Lower leg skin (tissue), 4 donors: ENCODE measurements at regions not wholly inside any gene's neighbourhood (a gene's known extent, or its start where the extent isn't known, plus 50 kb on each side); places are given as distances from the start of the nearest gene placed in this dataset.

Experiments used
- DNase-seq, 2 donors: peaks; one replicate each; pipeline ENCODE4 v3.0.0-alpha.2; 2019; ENCODE audit warnings: low spot score in 2 of 2
- H3K4me3 ChIP-seq: fragments of 200-600 bp; sonication (generic); 2 replicates; pipeline ENCODE4 v1.5.1; 2017; ENCODE audit warnings: mild to moderate bottlenecking, low read depth; ENCODE audit not compliant: poor library complexity, severe bottlenecking
- POLR2A ChIP-seq, 2 donors: fragments of 450-650 bp; IDR thresholded peaks; one replicate each; pipeline ENCODE4 v1.6.1; 2016 to 2017; ENCODE audit warnings: antibody characterized with exemption in 2 of 2, mild to moderate bottlenecking in 1 of 2, moderate library complexity in 1 of 2
- WGBS, 2 donors: methylation state at CpG; one replicate each; pipeline ENCODE4 v1.1.5; 2018; 5-methylcytosine and 5-hydroxymethylcytosine counted together
- intact Hi-C: fragments of 100-400 bp; cut with DNase I; formaldehyde crosslinking; loops from one replicate; pipeline ENCODE4 v1.15.0; 2023; ENCODE audit warnings: low total_unique reads
- TF ChIP-seq, protein P1 (sequence below), 3 donors: fragments of 450-650 bp; IDR thresholded peaks; one replicate each; pipeline ENCODE4 v1.5.1; 2016; ENCODE audit warnings: antibody characterized with exemption in 3 of 3, mild to moderate bottlenecking in 3 of 3, moderate library complexity in 2 of 3

DNA sequence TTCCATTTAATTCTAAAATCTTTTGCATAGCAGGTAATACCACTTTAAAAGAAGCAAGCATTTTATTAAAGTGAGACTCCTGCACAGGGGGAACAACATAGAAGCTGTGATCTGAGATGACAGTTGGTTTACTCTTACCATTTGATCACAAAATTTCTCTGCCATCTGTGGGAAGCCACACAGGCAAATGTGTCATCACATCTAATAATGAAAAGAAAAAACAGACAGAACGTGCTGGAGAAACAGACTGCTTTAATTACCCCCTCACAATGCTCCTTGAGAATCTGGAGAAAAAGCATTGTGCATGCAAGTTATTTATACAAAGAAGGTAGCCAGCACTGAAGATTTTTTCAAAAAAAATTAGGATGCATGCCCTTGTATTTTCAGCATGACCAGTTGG lies 165.2 kb upstream of the PTER start:
- TF ChIP-seq POLR2A (IDR thresholded peaks at IDR 0.05): no peak
- TF ChIP-seq, protein P1, sequence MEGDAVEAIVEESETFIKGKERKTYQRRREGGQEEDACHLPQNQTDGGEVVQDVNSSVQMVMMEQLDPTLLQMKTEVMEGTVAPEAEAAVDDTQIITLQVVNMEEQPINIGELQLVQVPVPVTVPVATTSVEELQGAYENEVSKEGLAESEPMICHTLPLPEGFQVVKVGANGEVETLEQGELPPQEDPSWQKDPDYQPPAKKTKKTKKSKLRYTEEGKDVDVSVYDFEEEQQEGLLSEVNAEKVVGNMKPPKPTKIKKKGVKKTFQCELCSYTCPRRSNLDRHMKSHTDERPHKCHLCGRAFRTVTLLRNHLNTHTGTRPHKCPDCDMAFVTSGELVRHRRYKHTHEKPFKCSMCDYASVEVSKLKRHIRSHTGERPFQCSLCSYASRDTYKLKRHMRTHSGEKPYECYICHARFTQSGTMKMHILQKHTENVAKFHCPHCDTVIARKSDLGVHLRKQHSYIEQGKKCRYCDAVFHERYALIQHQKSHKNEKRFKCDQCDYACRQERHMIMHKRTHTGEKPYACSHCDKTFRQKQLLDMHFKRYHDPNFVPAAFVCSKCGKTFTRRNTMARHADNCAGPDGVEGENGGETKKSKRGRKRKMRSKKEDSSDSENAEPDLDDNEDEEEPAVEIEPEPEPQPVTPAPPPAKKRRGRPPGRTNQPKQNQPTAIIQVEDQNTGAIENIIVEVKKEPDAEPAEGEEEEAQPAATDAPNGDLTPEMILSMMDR (IDR thresholded peaks at IDR 0.05): no peak
- no peak for DNase-seq
- no peak overlapping the region for H3K4me3 ChIP-seq
- intact Hi-C loops: no loop called here
- 29 to 55% methylated on average over 1 of the region's 1 CpG for WGBS, 2 donors

DNA sequence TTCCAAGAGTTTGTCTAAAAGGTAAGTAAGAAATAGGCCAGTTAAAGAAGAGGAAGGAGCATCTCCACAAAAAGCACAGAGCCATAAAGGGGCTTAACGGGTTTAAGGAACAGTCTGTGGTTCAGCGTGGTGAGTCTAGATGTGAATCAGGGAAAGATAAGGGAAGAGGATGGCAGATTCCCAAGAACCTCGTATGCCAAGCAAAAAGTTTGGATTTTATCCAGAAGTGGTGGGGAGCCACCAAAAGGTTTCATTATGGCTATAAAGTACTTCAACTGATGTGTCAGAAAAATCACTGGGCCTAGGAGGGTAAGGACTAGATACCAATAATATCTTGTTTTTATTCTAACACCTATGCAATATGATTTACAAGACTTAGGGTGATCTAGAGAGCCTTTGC lies 161.9 kb upstream of the PTER start:
- DNase-seq: no peak
- intact Hi-C loops: no loop called here
- TF ChIP-seq, protein P1 (IDR thresholded peaks at IDR 0.05): no peak
- no peak for TF ChIP-seq POLR2A (IDR thresholded peaks at IDR 0.05)
- H3K4me3 ChIP-seq: no peak overlapping the region
- 74 to 78% methylated on average over 3 of the region's 3 CpGs for WGBS, 2 donors

DNA sequence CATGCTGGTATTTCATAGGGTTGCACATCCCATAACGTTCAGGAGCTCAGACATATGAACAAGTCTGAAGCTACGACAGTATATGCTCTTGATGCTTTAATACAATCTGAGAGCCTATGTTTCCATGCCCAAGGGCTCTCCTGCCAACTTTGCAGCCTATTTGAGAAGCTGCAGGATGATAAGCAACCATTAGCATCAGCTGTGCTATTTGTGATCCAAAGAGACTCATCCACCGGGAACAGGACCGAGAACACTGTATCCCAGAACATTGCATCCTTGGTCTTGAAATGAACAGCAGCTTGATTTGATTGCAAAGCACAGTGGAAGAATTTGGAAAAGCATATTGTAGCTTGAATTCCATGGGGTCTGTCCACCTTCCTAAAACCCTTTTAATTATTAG lies 156.2 kb upstream of the PTER start:
- WGBS, 2 donors: 76 to 90% methylated on average over 4 of the region's 4 CpGs
- DNase-seq: no peak
- TF ChIP-seq, protein P1 (IDR thresholded peaks at IDR 0.05): no peak
- no peak for TF ChIP-seq POLR2A (IDR thresholded peaks at IDR 0.05)
- intact Hi-C loops: no loop called here
- H3K4me3 ChIP-seq: no peak overlapping the region

DNA sequence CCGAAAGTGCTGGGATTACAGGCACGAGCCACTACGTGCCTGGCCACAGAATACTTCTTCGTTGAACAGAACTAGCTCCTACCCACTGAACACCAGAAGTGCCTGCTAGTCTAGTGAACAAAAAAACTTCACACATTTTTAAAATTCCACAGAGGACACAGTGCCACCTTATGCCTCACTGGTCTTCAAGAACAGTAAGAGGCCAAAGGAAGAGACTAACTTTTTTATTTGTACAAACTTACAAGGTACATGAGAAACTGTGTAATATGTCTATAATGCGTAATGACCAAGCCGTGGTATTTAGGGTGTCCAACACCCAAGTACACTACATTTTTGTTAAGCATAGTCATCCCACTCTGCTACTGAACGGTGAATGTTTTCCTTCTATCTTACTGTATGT lies 144.4 kb upstream of the PTER start:
- 85 to 90% methylated on average over 7 of the region's 7 CpGs for WGBS, 2 donors
- DNase-seq: no peak
- TF ChIP-seq POLR2A (IDR thresholded peaks at IDR 0.05): no peak
- TF ChIP-seq, protein P1 (IDR thresholded peaks at IDR 0.05): no peak
- intact Hi-C loops: no loop called here
- H3K4me3 ChIP-seq: no peak overlapping the region

DNA sequence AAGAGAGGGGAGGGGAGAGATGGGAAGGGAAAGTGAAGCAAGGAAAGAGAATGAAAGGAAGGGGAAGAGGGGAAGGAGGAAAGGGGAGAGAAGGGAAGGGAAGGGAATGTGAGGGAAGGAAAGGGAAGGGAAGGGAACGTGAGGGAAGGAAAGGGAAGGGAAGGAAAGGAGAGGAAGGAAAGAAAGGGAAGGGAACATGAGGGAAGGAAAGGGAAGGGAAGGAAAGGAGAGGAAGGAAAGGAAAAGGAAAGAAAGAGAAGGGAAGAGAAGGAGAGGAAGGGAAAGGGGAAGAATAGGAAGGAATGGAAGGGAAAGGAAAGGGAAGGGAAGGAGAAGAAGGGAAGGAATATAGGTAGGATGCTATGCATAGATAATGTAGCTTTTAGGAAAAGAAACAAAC lies 139.7 kb upstream of the PTER start:
- no peak for DNase-seq
- 64 to 80% methylated on average over 1 of the region's 1 CpG for WGBS, 2 donors
- intact Hi-C loops: no loop called here
- TF ChIP-seq, protein P1 (IDR thresholded peaks at IDR 0.05): no peak
- TF ChIP-seq POLR2A (IDR thresholded peaks at IDR 0.05): no peak
- H3K4me3 ChIP-seq: no peak overlapping the region

DNA sequence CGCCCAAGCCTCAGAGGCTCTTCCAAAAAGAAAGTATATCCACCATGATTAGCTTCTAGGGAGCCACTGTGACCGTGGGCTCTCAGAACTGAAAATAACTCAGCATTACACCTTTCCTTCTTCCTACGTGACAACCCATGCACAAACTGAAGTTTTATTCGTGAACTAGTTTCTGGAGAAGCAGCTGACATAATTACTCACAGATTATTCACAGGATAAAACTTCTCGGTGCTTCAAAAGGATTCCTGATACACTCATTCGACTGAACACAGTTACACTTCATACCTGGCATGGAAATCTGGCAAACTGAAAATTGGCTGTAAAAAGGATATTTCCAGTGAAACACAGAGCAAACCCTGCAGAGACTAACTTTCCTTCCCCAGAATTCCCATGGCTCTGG lies 139.2 kb upstream of the PTER start:
- H3K4me3 ChIP-seq: no peak overlapping the region
- no peak for TF ChIP-seq POLR2A (IDR thresholded peaks at IDR 0.05)
- TF ChIP-seq, protein P1 (IDR thresholded peaks at IDR 0.05): no peak
- intact Hi-C loops: no loop called here
- DNase-seq: no peak
- 57% methylated on average over 6 of the region's 6 CpGs for WGBS, 2 donors
